ENCODE measurements at regions not wholly inside any gene's neighbourhood (a gene's known extent, or its start where the extent isn't known, plus 50 kb on each side); places are given as distances from the start of the nearest gene placed in this dataset.
"Not testable (repeated sequence)": the region's sequence is repeated elsewhere in the genome, so short reads cannot be mapped to it uniquely, and the experiment has no call there.

- not testable (repeated sequence) for TF ChIP-seq POLR2A, CTCF (IDR thresholded peaks at IDR 0.05)
These were observed 289.9 kb upstream of the PRSS16 start for GRCh38 chr6:26957399-26958127.

Data from transverse colon (tissue), 3 donors.